Activated naive CD4-positive, alpha-beta T cell treated with anti-CD3 and anti-CD28 coated beads, Interleukin-2, amount 50 U/mL, for 72 hours (primary cell): ENCODE measurements at regions not wholly inside any gene's neighbourhood (a gene's known extent, or its start where the extent isn't known, plus 50 kb on each side); places are given as distances from the start of the nearest gene placed in this dataset.
A peak's percentile ranks its signal among the peaks of the same experiment; 100 is the strongest.
"Not testable (repeated sequence)": the region's sequence is repeated elsewhere in the genome, so short reads cannot be mapped to it uniquely, and the experiment has no call there.

Experiments used
- ATAC-seq, 2 donors: fragments of 150-1000 bp; cut with Tn5 transposase; 2 replicates each; pipeline ENCODE4 v1.10.0; 2021; ENCODE audit warnings: mild to moderate bottlenecking in 2 of 2, moderate library complexity in 2 of 2
- DNase-seq, 2 donors: peaks; one replicate each; pipeline ENCODE4 v3.0.0; 2021 to 2022; ENCODE audit warnings: low spot score in 2 of 2
- H3K27ac Mint-ChIP-seq, 2 donors: one replicate each; pipeline ENCODE4 v1.8.0; 2022; ENCODE audit warnings: mild to moderate bottlenecking in 2 of 2, mixed read lengths in 2 of 2
- H3K36me3 Mint-ChIP-seq, 2 donors: one replicate each; pipeline ENCODE4 v1.8.0; 2022; ENCODE audit warnings: mixed read lengths in 2 of 2
- H3K9me3 Mint-ChIP-seq, 2 donors: one replicate each; pipeline ENCODE4 v1.8.0; 2022; ENCODE audit warnings: mixed read lengths in 2 of 2

DNA sequence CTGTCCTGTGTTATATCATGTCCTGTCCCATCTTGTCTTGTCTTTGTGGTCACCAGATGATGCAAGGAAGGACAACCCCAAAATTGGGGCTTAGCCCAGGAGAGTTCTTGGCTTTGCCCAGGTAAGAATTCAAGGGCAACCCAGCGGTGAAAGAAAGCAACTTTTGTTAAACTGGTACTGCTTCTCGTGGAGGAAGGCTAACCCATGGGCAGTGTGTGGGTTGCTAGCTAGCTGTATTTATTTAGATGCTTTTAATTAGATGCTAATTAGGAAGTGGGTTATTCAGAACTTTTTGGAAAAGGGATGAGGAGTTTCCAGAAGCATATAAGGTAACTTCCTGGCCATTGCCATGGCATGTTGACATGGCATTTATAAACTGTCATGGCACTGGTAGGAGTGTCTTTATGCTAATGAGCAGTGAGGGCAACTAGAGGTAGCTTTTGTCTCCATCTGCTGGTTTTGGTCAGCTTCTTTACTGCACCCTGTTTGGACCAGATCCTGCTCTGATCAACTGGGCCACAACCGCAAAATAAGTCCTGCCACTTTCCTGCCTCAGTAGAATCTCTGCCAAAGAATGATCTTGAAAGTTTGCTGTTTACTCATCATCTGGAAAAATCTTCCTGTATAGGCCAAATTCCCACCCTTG, 95.8 kb upstream of the FCGR1A start:
- not testable (repeated sequence) for H3K27ac Mint-ChIP-seq, H3K9me3 Mint-ChIP-seq, DNase-seq, H3K36me3 Mint-ChIP-seq
- ATAC-seq = peak; percentile 92 to 99

DNA sequence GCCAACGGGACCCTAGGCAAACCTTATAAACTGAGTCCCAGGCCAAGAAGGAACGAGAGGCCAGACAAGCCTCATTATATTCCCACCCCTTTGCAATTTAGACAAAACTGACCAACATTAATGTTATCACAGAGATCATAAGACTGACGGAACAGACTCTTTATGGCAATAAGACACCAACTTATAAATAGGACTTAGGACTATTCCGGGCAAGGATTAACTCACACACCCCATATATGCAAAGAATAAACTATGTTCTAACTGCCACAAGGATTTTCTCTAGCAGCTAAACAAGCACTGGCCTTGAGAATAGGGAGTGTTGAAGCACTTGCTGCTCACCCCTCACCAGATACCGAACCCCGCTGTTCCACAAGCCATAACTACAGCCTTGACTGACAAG, 91.1 kb upstream of the FCGR1A start:
- H3K27ac Mint-ChIP-seq, DNase-seq, ATAC-seq, H3K9me3 Mint-ChIP-seq, H3K36me3 Mint-ChIP-seq: not testable (repeated sequence)

DNA sequence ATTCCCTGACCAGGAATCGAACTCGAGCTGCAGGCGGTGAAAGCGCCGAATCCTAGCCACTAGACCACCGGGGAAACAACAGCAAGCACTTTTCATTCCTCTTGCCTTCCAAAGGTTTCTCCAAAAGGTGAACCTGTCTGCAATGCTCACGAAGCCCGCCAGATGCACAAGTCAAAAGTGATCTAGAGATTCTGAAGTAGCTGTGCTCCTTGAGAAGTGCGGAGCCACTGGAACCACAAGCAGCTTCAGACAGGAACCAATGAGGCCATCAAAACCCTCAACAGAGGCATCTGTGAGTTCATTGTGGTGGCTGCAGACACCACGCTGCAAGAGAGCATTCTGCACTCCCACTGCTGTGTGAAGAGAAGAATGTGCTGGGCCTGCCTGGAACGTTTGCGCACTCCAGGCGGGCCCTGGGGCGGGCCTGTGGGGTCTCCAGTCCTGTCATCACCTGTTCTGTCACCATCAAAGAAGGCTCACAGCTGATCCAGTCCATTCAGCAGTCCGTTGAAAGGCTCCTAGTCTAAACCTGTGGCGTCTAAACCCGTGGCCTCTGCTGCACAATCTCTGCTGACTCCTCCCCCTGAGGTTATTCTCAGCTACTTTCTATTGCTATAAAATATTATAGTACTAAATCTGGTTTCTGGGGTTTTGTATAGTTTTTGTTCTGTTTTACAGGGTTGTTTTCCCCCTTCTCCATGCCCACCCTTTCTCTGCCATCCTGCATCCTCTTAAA, 89.5 kb upstream of the FCGR1A start:
- peak; percentile 4 to 52 for DNase-seq
- H3K9me3 Mint-ChIP-seq, H3K27ac Mint-ChIP-seq, H3K36me3 Mint-ChIP-seq: not testable (repeated sequence)
- peak; percentile 85 to 87 for ATAC-seq

DNA sequence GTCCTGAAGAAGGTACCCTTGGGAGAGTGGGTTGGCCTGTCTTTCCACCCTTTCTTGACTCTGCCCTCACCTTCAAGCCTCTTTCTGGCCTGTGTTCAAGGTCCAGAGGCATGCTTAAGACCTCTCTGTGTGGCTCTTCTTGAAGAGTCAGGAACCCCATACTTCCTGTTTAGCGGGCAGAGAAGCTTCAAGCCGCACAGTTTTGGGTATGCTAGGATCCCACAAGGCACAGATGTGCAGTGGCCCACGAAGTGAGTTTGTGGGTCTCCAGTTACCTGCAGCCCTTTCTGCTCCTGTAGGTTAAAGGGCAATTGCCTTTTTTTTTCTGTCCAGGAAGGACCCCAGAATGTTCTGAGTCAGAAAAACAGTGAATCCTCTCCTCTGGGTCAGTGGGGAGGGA, 87.4 kb upstream of the FCGR1A start:
- DNase-seq, H3K9me3 Mint-ChIP-seq, H3K36me3 Mint-ChIP-seq, H3K27ac Mint-ChIP-seq: not testable (repeated sequence)
- peak in 1 of 2 donors; percentile 33 for ATAC-seq

DNA sequence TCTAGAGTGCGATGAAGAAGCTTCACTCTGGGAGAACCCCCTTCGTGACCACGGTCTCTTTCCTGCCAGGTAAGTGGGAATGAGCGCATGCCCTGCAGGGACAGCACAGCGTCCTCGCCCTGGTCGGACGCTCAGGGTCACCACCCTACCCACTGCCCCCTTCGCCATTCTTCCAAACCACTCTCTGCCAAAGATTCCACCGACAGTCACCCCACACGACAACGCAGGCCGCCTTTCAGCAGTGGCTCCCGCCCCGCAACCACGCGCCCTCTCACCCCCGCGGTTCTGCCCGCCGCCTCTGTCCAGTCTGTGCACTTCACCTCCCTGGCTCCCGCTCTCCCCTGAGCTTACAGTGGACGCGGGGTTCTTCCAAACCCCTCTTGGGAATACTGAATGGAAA, 82.3 kb upstream of the FCGR1A start:
- peak in 1 of 2 donors; percentile 25 for ATAC-seq
- not testable (repeated sequence) for H3K36me3 Mint-ChIP-seq, H3K27ac Mint-ChIP-seq, H3K9me3 Mint-ChIP-seq
- DNase-seq = peak in 1 of 2 donors; percentile 53

DNA sequence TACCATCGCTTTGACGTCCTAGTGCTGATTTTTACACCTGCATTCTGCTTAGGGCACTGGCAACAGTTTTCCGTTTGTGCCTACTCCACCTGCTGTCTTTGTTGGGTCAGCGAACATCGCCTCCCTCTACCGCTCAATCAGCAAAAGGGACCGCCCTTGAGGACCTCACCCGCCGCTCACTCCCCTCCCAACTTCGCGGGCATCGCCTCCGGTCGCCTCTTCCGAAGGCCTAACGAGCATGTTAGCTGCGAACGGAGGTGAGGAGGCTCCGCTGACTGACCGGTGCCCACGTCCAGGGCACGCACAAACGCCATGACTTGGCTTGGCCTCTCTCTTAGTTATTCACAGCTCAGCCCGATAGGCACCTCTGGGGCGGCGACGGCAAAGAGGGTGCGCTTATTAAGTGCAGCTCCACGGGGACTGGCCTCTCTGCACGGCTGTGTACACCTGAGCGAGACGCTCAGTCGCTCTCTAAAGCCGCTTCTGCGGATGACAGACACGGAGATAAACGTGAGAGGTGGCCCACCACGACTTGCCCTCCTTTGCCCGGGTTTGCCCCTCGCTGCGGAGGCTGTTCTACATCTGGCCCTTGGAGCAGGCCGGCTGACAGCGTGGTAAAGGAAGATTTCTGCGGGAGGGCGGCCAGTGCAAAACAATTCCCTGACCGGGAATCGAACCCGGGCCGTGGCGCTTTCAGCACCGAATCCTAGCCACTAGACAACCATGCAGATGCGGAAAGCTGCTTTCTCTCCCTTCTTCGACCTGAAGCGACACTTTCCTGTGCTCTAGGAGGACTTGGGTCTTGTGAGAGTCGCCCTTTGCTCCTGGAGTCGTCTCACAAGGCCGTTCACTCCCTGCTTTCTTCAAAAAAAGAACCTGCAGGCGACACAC, 81.6 kb upstream of the FCGR1A start:
- not testable (repeated sequence) for H3K9me3 Mint-ChIP-seq, DNase-seq, H3K36me3 Mint-ChIP-seq, H3K27ac Mint-ChIP-seq
- ATAC-seq = peak; percentile 77

DNA sequence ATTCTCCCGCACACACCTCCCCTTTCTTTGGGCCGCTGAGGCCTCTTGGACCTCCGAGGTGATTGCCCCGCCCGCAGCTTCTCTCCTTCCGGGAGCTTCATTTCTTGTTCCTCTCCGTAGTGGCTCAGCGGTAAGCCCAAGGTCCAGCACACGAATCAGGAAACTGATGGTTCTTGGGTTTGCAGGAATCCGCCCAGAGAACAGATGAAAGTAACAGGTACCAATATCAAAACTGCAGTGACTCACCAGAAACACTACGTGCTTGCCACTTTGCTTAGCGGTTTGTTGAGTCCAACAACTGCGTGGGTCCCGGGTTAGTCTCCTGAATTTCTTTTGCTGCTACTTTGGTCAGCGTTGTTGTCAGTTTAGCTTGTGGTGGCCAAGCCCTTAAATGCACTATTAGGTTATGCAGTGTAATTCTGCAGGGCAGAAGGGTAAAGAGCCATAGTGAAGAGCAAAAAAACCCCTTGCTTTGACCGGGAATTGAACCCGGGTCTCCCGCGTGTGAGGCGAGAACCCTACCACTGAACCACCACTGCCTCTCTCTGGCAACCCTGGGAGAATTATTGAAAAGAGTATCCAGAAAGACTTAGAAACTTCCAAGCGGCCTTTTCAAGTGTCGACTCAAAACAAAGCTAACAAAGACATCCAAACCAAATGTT, 74.2 kb upstream of the FCGR1A start:
- H3K27ac Mint-ChIP-seq = peak overlapping the region; percentile 98 to 100
- not testable (repeated sequence) for H3K9me3 Mint-ChIP-seq, H3K36me3 Mint-ChIP-seq
- peak; percentile 69 to 73 for DNase-seq
- ATAC-seq = peak; percentile 86 to 94

DNA sequence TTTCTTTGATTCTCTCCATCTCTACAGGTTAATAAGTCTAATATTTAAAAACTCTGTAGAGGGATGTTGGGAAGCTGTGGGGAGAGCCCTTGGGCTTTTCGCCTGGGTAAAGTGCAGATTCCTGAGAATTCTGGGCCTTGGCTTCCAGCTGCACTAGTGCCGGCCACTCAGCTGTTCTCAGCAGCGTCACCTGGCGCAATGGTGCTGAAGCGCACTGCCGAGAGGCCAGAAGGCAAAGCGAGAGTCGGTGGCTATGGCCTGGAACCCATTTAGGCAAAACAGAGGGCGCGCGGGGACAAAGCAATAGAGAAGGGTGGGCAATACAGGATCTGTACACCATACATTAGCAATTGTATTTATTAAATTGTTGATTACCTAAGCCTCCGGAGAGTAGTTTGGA, 70.8 kb upstream of the FCGR1A start:
- not testable (repeated sequence) for DNase-seq, ATAC-seq, H3K27ac Mint-ChIP-seq, H3K9me3 Mint-ChIP-seq, H3K36me3 Mint-ChIP-seq

DNA sequence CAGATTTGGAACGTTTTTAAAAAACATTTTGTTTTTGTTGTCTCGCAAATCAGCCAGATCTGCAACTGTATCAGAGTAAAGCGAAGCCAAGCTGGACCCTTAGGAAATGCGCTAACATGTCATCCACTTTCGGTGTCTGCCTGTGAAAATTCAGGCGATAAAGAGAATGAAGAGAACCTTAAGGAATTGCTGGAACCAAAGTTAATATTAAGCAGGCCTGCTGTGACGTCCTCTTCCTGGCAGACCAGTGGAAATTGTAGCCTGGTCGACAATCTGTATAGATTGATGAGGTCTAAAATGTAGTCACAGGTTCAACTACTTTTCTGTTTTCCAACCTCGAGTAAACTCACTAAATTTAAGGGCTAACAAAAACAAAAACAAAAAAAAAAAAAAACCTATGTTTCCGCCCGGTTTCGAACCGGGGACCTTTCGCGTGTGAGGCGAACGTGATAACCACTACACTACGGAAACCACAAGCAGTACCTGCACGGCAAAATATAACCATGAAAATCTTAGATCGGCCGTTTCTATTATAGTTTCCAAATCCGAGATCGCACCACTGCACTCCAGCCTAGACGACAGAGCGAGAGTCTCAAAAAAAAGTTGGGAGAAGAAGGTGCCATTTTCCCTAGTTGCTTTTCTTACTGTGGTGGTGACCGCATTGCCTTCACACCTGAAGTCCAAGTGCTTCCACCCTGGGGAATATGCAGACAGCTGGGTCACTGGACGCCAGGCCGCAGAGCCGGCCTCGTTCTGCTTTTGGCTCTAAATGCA, 70.2 kb upstream of the FCGR1A start:
- peak overlapping the region; percentile 86 to 99 for H3K27ac Mint-ChIP-seq
- H3K9me3 Mint-ChIP-seq, ATAC-seq, H3K36me3 Mint-ChIP-seq: not testable (repeated sequence)
- DNase-seq = peak in 1 of 2 donors; percentile 42

DNA sequence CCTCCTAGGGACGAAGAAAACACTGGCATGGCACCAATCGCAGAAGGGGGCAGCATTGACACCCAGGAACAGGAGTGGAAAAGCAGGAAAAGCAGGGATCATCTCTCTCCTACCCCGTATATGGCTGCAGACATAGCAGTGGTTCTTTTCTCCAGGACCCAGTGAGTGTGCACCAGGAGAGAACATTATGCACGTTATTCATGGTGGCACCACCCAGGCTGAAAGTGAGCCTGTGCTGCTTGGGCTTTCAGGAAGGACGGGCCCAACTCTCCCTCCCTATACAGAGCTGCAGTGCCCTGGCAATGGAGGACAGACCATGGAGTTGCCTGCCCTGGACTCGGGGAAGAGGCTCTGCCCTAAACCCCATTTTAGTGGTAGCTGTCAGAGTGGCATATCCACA, 69.0 kb upstream of the FCGR1A start:
- H3K36me3 Mint-ChIP-seq, ATAC-seq, H3K27ac Mint-ChIP-seq, H3K9me3 Mint-ChIP-seq, DNase-seq: not testable (repeated sequence)

DNA sequence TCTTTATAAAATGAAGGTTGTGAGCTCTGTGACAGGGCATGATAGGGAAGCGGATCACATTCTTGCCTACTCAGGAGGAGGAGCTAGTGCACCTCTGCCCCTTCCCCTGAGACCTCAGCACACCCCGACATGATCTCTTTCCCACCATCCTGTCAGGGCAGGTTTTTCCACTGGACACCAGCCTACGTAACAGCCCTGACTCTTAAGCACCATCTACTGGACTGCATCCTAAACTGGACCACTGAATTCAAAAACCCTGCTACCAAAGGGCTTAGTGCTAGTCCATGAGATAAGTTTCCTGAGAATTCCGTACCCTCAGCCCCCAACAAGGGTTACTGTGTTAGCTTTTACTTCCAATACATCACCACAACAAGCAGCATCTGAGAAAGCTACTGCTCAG, 68.5 kb upstream of the FCGR1A start:
- not testable (repeated sequence) for H3K27ac Mint-ChIP-seq, H3K9me3 Mint-ChIP-seq, H3K36me3 Mint-ChIP-seq, DNase-seq, ATAC-seq

DNA sequence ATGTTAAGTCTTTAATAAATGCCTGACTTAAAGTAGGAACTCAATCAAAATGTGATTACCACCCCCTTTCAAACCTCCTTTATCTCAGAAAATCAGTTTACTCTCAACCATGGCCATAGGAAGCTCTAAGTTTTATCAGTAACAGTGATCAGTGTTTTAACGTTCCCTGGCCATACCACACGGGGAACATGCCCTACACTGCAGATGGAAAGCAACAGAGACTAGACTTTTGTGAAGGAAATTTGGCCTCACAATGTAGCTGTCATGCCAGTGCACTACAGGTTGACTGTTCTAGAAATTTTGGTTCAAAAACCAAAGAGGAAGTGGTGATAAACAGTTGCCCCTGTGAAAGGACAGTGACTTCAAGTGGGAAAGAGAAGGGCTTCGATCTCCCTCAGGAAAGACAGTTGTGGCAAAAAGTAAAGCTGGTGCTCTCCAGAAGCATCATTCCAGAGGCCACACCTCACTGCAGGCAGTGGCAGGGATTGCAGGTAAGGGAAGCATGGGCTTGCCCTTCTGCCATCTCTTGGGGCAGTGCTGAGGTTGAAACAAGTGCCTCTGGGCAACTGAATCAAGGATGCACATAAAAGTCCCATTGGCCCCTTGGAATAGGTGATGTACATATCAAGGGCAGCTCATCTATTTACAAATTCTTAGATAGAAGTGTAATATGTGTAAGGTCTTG, 57.7 kb upstream of the FCGR1A start:
- not testable (repeated sequence) for ATAC-seq, DNase-seq, H3K9me3 Mint-ChIP-seq, H3K36me3 Mint-ChIP-seq, H3K27ac Mint-ChIP-seq

DNA sequence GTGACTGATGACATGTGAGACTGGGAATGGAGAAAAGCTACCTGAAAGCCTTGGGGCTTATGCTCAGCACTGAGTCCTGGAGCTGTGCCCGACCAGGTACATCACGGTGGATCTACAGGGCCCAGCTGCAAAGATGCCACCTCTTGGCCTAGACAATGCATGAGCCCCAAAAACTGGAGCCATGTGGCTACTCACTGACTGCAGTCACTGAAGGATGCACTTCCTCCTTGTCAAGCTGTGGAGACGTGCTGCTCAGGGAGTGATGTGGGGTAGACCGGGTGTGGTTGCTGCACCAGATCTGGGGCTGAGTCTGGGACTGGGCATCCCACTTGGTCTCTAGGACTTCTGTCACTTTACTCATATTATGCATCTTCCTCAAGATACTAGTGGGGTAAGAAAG, 55.8 kb upstream of the FCGR1A start:
- not testable (repeated sequence) for H3K36me3 Mint-ChIP-seq, DNase-seq, ATAC-seq, H3K9me3 Mint-ChIP-seq, H3K27ac Mint-ChIP-seq

DNA sequence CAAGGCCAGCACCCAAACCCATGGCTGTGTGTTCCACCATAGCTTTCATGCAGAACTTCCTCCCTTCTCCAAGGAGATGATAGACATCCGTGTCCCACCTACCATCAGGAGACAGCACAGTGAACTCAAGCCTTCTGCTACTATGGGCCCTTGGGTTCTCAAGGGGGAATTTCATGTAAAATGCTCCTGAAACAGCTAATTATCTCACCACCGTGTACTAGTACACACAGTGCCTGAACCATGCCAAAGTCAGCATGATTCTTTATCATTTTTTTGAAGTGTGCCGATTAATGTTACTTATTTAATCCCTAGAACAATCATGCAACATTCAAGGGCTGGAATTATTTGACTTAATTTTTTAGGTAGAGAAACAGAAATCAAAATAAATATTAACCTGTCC, 53.9 kb upstream of the FCGR1A start:
- not testable (repeated sequence) for H3K27ac Mint-ChIP-seq, H3K9me3 Mint-ChIP-seq, ATAC-seq, DNase-seq, H3K36me3 Mint-ChIP-seq
